IPS DF 4.7 (cell line): ENCODE measurements at regions not wholly inside any gene's neighbourhood (a gene's known extent, or its start where the extent isn't known, plus 50 kb on each side); places are given as distances from the start of the nearest gene placed in this dataset.

Source experiments
- DNase-seq: peaks from one replicate; pipeline ENCODE4 v3.0.0-alpha.2; 2013; ENCODE audit warnings: low spot score; ENCODE audit errors: extremely low read depth

DNA sequence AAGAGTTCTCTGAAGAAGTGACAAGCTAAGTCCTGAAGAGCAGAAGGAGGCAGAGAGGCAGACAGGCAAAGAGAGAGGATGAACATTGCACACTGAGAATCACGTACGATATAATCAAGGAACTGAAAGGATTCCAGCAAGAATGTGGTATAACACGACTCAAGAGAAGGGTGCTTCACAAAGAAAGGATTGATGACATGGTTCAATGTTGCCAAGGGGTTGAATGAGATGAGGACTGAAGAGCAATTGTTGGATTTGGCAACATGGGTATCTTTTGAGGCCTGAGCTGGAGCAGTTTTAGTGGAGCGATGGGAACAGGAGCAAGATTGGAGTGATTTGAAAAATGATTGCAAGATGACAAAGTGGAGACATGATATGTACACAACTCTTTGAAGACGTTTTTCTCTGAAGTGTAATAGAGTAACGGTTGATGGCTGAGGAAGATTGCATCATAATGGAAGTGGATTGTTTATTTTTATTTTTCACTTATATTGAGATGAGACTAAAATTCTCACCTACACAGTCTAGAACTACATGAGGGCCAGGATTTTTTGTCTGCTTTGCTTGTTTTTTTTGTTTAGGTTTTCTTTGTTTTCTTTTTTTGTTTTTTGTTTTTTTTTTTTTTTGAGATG, 1049.9 kb upstream of the WWC1 start:
- DNase-seq, result no peak

DNA sequence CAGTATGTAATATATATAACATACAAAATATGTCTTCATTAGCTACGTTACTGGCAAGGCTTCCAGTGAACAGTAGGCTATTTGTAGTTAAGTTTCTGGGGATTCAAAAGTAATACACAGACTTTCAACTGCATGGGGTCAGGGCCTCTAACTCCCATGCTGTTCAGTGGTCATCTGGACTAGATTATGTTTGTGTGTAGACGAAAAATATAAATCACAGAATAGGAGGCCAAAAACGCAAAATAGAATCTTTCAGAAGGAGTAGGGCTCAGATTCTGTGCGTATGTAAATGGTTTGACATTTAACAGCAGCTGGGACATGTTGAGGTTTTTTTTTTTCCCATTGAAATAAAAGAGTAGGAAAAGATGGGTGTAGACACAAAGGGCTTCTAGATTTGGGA, 1048.7 kb upstream of the WWC1 start:
- DNase-seq, result no peak

DNA sequence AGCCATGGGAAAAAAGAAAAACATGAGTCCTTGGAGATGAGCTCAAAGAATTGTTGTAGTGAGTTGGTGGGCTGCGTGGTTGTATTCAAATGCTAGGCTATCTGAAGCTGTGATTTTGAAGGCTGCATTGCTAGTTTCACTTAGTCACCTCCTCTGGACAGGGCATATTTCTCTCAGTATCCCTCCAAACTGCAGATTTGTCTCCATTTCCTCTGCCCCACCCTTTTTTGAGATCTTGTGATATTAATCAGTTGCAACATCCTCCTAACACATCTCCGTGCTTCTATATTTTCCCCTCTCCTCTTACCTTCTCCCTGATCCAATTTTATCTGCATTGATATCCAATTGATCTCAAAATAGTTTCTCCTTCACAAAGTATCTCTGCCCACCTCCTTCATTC, 1048.0 kb upstream of the WWC1 start:
- no peak for DNase-seq

DNA sequence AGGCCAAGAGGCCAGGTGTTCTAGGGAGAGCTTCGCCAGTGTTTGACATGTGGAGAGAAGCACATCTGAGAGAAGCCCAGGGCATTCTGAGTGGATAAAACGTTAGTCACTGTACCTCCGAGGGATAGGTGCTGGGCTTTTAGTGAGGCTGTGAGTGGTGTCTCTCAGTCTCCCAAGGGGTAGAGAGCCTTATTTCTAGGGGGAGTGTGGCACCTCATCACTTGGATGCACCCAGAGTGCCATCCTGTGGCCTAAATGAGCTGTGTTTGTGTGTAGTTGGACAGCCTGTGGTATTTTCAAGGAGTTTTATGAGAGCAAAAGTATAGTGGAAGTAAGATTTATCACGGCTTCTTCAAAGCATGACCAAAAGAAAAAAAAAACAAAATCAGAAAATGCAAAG, 1046.9 kb upstream of the WWC1 start:
- peak; percentile 14 for DNase-seq

DNA sequence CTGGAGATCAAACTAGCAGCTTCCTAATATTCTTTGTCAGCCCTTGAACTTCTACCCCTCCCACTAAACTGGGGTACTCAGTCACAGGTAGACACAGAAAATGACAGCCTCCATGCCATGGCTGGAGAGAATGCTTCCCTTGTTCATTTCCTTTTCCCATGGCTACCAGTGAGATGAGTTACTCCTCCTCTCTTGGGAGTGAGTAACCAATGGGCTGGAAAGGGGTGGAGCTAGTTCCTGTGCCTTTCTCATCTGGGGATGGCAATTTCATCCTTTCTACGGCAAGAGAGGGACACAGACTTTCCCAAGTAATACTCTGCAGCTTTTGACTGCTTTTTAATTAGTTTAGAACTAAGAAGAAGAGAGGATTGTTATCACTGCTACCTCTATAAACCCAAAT, 1045.6 kb upstream of the WWC1 start:
- DNase-seq, result peak; percentile 14

DNA sequence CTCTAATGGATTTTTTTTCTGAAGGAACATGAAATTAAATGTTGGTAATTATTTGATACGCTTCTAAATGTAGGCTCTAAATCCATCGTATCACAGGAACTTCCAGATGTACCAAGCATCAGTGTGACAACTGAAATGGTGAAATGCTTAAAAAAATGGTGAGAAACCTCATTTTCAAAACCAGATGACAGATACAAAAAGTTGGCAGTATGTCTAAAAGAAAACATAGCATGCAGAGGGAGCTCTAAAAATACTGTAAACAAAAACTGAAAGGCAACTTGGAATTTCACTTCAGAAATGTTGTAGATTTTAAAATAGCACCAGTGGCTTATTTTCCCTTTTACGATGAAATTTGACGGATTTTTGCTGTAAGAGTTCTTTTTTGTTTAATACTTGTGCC, 1043.6 kb upstream of the WWC1 start:
- no peak for DNase-seq

DNA sequence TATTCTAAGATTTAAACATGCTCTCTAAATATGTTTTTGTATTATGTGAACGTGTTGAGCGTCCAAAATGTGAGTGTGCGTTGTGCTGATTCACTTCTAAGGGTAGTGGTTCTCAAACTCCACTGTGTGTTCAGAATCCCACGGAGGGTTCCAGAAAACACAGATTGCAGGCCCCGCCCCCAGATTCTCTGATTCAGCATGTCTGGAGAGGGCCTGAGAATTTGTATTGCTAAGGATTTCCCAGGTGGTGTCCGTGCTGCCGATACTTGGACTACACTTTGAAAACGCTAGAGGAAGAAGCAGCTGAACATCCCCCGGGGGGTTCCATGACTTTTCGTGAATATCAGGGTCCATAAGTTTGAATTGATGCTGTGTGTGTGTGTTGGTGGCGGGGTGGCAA, 1043.2 kb upstream of the WWC1 start:
- DNase-seq, result no peak

DNA sequence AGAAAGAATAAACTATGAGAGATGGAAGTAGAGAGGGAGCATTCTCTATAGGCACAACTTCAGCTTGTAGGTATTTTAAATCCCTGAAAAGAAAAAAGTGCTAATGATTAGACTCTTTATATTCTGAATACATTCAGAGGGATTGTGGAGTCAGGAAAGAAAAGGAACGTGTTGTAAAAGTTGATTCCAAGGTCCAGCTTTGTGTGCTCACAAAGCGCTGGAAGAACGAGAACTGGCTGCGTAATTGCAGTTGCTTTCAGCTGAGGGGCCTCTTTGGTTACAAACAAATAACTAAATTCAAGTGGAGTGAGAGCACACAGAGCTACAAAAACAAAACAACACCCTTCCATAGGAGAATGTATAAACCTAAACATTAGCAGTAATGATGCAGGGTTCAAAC, 1040.4 kb upstream of the WWC1 start:
- no peak for DNase-seq

DNA sequence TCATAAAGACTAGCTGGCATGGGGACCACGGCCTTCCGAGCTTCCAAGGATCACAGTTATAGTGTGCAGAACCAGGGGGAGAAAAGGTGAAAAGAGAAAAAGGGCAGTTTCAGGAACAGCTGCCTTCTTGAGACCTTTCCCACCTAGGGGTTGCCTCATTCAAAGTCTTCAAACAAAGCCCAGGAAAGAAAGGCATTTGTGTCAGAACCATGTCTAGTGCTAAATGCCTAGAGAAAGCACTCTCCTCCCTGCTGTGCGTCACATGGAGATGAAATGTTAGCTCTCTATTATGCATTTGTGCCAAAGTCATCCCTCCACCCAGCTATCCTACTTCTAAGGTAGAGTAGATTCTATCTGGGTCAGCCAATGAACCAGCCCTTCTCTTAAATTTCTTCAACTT, 1037.3 kb upstream of the WWC1 start:
- peak; percentile 9 for DNase-seq

DNA sequence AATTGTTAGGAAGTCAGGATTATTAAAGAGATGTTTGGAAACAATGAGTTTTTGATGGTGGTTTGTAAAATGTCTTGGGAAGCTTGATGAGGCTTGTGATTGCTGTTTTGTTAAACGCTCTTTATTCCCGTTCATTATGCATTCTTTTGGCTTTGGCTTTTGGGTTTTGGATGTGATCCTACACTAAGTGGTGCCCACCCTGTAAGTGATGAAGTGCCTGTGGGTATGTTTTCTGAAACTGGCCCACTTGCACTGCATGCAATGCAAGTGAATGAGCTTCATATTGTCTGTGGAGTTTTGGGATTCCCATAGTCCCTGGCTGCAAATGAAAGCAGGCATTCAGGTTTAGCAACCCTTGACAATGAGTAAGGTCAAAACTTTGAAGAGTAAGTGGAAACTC, 1035.5 kb upstream of the WWC1 start:
- DNase-seq, result no peak

DNA sequence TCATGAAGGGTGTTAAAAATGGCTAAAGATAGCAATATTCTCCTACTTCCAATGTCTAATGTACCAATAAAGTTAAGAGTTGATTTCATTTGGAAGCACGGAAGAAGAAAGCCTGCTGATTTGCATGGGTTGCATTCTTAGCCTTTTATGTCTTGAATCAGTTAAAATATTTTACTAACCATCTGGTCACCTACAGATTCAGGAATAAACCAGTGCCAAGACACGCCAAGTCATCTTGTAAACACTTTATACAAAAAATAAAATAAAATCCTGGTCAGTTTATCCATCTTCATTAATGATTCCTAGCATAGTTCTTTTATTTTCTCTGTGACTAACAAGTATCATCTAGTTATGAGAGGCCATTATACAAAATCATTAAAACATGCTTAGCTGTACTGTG, 1031.6 kb upstream of the WWC1 start:
- DNase-seq, result no peak

DNA sequence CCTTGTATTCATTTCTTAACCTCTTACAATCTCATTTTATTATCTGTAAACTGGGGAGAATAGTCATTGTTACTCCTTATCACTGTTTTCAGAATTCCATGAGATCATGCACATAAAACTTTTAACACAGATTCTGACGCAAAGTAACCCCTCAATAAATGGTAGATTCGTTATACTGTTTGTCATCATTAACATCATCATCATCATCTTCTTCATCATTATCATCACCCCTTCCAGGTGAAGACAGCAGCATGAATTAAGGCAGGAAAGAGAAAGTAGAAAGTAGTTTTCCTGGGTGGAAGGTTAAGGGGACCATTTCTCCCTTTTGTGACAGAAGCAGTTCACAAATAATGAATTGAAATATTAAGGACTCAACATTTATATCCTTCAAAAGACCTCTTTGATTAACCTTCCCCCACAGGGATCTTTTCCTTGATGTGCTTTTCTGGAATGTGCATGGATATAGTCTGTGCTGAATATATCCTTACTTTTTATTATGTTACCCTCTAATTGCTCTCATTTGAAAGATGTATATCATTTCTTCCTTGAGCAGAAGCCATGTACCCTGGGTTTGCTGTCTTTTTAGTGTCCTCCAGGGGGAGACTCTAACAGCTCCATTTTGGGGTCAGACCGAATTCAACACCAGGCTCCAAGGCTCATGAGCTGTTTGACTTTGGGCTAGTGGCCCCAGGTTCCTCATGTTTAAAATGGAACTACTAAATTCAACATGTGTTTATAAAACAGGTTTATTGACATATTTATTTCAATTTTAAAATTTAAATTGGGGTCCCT, 1029.9 kb upstream of the WWC1 start:
- DNase-seq, result peak; percentile 44

DNA sequence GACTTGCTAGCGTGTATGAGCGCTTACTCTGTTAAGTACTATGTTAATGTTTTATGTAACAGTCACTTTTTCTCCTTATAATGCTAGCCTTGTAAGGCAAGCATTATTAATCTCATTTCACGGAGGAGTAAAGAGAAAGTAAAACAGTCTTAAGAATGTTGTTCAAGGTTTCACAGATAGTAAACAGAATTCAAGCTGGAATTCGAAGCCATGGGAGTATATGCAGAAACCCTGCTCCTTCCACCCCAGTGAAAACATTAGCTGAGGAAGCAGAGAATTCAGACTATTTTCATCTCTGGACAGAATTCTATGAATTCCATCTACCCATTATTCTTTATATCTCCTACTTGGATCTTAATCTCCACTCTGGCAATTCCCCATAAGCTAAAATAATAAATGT, 1028.3 kb upstream of the WWC1 start:
- DNase-seq, result no peak

DNA sequence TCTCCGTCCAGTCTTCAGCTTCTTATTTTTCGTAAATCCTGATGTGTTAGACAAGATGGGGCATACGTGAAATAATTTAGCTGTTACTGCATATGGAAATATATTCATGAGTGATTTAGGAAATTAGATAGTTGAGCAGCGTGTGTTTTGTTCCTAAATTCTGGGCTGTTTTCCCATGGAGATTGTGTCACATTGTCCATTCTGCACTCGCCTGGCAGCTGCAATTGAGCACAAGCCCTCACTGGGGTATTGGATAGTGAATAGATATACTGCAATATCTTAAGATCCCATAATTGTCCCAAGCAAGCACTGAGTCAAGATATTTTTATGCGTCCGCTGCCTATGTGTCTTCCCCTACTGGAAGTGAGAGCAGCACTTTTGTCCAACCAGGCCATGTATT, 1027.1 kb upstream of the WWC1 start:
- DNase-seq, result no peak

DNA sequence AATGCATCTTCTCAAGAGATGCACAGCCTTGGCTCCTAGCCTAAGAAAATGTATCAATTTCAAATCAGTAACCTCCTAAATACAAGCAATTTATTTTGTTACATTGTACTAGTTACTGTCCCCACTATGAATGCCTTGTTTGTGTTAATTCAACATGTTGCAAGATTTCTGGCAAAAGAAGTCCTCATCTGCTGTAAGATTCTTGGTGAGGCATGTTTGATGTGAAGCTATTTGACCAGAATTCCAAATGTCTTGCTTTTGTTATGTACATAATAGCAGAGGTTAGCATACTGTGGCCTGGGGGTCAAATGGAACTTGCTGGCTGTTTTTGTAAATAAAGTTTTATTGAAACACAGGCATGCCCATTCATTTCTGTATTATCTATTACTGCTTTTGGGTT, 1023.1 kb upstream of the WWC1 start:
- no peak for DNase-seq

DNA sequence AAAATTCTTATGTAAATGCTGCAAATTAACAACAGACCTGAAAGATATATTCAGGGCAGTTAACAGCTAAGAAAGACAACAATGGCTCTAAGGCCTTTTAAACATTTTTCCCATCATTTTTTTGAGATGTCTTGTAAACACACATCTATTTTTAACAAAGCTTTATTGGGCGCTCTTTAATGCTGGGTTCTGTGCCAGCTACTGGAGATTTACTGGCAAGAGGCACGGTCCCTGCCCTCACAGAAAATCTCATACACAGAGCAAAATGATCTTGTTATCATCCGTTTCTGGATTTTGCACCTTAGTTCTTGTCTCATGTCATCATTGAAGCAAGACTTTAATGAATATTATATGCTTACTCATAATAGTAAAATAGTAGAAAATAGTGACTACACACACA, 1022.3 kb upstream of the WWC1 start:
- DNase-seq, result no peak

DNA sequence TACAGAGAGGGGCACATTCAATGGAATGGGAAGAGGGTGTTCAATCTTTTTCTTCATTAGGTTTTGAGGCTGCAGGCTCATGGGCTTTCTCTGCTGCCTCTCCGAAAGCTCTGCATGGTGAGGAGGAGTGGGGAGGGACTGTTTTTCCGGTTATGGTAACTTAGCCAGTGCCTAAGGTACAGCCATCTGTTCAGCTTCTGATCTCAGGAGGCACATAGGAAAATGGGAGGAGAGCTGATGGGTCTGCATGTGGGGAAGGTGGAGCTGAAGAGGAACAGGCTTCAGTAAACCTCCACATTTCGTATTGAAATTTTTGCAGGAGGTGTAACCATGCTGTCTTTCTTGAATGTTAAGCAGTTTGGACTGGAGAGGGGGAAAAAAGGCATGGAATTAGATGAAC, 1020.4 kb upstream of the WWC1 start:
- DNase-seq, result no peak

DNA sequence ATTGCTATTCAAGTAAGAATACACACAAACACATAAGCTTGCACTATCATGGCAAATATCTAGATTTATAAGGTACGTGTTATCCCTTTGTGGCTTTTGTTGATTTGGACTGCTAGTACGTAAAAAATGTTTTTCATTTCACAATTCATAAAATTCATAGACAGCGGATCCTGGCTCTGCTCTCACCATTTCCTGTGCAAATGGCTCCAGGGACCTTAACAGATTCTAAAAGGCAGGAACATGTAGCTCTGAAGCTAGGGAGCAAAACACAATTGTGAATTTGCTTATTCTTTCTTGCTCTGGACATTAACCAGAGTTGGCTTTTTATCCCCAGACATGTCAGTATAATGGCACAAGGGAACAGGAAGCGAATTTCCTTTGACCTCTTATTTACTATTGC, 1019.9 kb upstream of the WWC1 start:
- no peak for DNase-seq

DNA sequence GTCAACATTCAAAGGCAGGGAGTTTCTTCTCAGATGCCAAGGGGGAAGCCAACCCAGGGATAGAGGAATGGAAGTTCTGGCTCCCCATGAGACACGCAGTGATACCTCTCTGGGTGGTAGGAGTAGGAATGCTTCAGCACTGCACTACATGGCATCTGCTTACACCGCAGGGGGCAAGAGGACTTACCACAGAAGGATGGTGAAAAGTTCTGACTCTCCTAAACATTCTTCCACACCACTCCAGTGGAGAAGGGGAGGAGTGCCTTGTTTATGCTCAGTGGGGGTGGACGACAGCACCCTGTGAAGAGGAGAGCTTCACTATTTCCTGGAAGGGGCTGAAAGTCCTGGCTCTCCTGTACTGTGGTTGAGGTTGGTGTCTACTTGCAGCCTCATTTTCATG, 1011.3 kb upstream of the WWC1 start:
- no peak for DNase-seq

DNA sequence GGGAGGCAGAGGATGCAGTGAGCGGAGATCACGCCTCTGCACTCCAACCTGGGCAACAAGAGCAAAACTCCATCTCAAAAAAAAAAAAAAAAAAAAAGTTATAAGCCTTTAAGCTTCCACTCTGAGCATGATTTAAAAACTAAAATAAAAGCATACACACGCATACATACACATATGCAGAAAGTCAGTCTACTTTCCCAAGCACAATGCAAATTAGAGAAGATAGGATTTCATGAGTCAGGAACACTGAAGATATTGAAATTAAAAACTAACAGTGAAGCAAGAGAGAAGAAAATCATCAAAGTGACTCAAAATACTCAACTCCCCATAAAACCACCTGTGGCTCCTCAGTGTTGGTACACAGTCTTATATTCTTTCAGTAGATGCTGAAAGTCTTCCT, 1009.5 kb upstream of the WWC1 start:
- DNase-seq, result no peak

DNA sequence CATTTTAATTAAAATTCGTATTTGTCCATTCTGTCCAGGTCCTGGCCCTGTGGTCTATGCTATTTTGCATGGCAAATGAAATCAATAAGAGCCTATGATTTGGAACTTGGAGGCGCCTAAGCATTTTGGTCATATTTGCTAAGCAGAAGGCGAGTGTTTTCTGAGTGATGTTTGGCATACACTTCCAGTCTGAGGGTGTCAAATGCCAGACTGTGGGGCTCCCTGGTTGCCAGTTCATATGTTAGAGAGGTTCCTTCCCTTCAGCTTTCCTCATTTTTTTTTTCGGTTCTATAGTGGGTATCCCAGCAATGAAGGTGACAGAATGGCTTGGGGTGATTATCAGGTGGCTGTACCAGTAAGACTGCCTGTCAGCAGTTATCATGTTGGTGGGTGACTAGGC, 1007.8 kb upstream of the WWC1 start:
- DNase-seq, result no peak

DNA sequence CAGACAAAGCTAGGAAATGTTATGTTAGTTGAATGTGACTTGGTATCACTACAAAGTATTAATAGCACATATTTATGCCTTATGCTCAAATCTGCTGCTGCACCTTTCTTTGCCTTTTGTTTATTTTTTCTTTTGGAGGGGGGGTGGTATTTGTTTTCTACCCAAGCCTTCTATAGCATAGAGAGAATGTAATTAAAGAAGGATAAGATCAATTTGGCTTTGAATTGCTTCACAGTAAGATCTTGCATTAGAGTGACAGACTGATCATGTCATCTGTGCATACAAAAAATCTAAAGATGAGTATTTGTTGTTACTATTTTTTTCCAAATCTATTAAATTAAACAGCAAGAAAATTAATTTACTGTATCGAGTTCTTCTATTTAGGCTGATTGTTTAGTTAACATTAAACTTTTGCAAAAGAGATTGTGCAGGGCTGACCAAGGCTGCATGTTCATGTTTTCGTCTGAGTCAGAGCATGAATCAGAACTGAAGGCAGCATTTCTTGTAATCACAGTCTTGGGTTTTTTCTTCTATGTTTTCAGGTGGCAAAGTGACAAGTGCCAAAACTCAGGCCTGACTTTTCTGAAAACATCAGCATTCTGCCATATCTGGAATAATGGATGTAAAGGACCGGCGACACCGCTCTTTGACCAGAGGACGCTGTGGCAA, 1007.1 kb upstream of the WWC1 start:
- DNase-seq, result no peak

DNA sequence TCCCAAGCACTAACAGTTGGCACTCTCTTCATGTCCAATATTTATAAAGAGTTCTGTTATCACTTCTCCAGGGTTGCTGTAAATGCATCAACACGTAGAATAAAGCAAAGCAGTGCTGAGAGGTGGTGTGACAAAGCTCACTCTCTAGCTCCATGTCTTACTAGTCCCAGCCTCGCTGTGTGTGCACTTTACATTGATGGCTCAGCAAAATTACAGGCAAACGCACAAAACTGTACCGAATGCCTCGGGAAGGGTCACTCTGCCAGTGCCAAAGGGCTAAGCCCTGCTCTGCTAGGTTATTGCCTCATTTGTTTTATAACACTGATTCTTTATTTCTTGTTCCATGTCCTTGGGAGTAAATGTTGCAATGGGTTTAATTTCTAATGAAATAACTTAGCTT, 1005.9 kb upstream of the WWC1 start:
- DNase-seq, result no peak
